ENCODE measurements at regions not wholly inside any gene's neighbourhood (a gene's known extent, or its start where the extent isn't known, plus 50 kb on each side); places are given as distances from the start of the nearest gene placed in this dataset.

DNA sequence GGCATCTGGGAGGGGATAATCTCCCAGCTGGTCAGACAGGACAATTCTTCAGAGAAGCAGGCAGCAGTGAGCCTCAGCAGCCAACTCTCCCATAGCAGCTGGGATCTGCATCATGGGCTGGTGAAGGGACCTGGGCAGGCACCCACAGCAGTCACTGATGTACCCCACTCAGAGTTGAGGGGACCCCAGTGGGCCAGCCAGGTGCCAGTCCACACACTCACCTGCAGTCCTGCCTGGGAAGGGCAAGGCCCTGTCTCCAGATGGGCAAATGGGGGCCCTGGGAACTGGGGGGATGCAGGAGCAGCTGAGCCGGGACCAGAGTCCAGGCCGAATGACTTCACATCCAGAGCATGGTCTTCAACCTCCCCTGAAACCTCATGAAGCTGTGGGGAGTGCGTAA, 170.4 kb downstream of the ZFP36L2 start:
- TF ChIP-seq POLR2AphosphoS5 (IDR thresholded peaks at IDR 0.05; ENCODE audit: low read depth, low read length) (no peak), FOXP2 (optimal IDR thresholded peaks at IDR 0.05; ENCODE audit: borderline replicate concordance, extremely low read depth, extremely low read length, insufficient read depth) (no peak)

All from PFSK-1 (cell line).